Liver (tissue), 7 donors: ENCODE measurements at regions not wholly inside any gene's neighbourhood (a gene's known extent, or its start where the extent isn't known, plus 50 kb on each side); places are given as distances from the start of the nearest gene placed in this dataset.
"Not testable (repeated sequence)": the region's sequence is repeated elsewhere in the genome, so short reads cannot be mapped to it uniquely, and the experiment has no call there.

Experiments used
- DNase-seq: peaks from one replicate; pipeline ENCODE4 v3.0.0-alpha.2; 2017; ENCODE audit warnings: low spot score
- H3K27ac ChIP-seq, 2 donors: one replicate each; pipeline ENCODE4 v1.7.0; 2013; ENCODE audit warnings: inconsistent platforms in 2 of 2, low read length in 2 of 2, control low read depth in 1 of 2, low read depth in 1 of 2, mild to moderate bottlenecking in 1 of 2
- H3K27me3 ChIP-seq, 4 donors: one replicate each; pipeline versions ENCODE4 v1.6.1 to v1.7.0; 2013; ENCODE audit warnings: low read length in 3 of 4, inconsistent platforms in 1 of 4, mild to moderate bottlenecking in 1 of 4, moderate library complexity in 1 of 4; ENCODE audit not compliant: control insufficient read depth in 4 of 4, insufficient read depth in 4 of 4
- H3K36me3 ChIP-seq, 4 donors: one replicate each; pipeline versions ENCODE4 v1.6.1 to v1.7.0; 2013; ENCODE audit warnings: low read length in 3 of 4, mild to moderate bottlenecking in 3 of 4, low read depth in 1 of 4, moderate library complexity in 1 of 4; ENCODE audit not compliant: control insufficient read depth in 4 of 4, insufficient read depth in 3 of 4
- H3K4me1 ChIP-seq, 4 donors: one replicate each; pipeline versions ENCODE4 v1.6.1 to v1.7.0; 2013; ENCODE audit warnings: low read length in 3 of 4, mild to moderate bottlenecking in 3 of 4, moderate library complexity in 1 of 4; ENCODE audit not compliant: control insufficient read depth in 4 of 4, insufficient read depth in 4 of 4
- H3K4me3 ChIP-seq, 3 donors: one replicate each; pipeline versions ENCODE4 v1.6.1 to v1.7.0; 2013; ENCODE audit warnings: low read length in 3 of 3, control low read depth in 1 of 3, low read depth in 1 of 3, mild to moderate bottlenecking in 1 of 3
- H3K9ac ChIP-seq, 2 donors: one replicate each; pipeline ENCODE4 v1.7.0; 2013; ENCODE audit warnings: low read length in 2 of 2, mild to moderate bottlenecking in 2 of 2, moderate library complexity in 2 of 2, control low read depth in 1 of 2, low read depth in 1 of 2
- H3K9me3 ChIP-seq, 4 donors: one replicate each; pipeline versions ENCODE4 v1.6.1 to v1.7.0; 2013; ENCODE audit warnings: low read length in 3 of 4; ENCODE audit not compliant: control insufficient read depth in 4 of 4
- FOXA1 ChIP-seq: IDR thresholded peaks from 2 replicates; pipeline ENCODE4 v1.6.1; 2016; ENCODE audit warnings: antibody characterized with exemption
- RAD21 ChIP-seq, 2 donors: IDR thresholded peaks; 2 replicates each; pipeline ENCODE4 v1.6.1; 2016; ENCODE audit warnings: antibody characterized with exemption in 2 of 2, mild to moderate bottlenecking in 2 of 2
- RXRA ChIP-seq, 2 donors: IDR thresholded peaks; 2 replicates each; pipeline ENCODE4 v1.6.1; 2017 to 2018; ENCODE audit warnings: antibody characterized with exemption in 2 of 2, mild to moderate bottlenecking in 1 of 2
- WGBS: extraction: QIAGEN DNeasy Blood & Tissue Kit; methylation state at CpG from one replicate; pipeline ENCODE4 v1.1.7; 2013; 5-methylcytosine and 5-hydroxymethylcytosine counted together
- TF ChIP-seq, protein P1 (sequence below): IDR thresholded peaks from 2 replicates; pipeline ENCODE4 v1.6.1; 2016; ENCODE audit warnings: antibody characterized with exemption, mild to moderate bottlenecking
- donor health status: healthy.
- donor health status: healthy.
- donor health status: healthy.
- donor health status: healthy.

GRCh38 chr10:21379143-21379542 is 146.3 kb downstream of the SKIDA1 start:
- no peaks in the 10 kb centered on the region for H3K27me3 ChIP-seq
- no peaks in the 10 kb centered on the region for H3K36me3 ChIP-seq
- no peak overlapping the region for H3K27ac ChIP-seq
- TF ChIP-seq, protein P1, sequence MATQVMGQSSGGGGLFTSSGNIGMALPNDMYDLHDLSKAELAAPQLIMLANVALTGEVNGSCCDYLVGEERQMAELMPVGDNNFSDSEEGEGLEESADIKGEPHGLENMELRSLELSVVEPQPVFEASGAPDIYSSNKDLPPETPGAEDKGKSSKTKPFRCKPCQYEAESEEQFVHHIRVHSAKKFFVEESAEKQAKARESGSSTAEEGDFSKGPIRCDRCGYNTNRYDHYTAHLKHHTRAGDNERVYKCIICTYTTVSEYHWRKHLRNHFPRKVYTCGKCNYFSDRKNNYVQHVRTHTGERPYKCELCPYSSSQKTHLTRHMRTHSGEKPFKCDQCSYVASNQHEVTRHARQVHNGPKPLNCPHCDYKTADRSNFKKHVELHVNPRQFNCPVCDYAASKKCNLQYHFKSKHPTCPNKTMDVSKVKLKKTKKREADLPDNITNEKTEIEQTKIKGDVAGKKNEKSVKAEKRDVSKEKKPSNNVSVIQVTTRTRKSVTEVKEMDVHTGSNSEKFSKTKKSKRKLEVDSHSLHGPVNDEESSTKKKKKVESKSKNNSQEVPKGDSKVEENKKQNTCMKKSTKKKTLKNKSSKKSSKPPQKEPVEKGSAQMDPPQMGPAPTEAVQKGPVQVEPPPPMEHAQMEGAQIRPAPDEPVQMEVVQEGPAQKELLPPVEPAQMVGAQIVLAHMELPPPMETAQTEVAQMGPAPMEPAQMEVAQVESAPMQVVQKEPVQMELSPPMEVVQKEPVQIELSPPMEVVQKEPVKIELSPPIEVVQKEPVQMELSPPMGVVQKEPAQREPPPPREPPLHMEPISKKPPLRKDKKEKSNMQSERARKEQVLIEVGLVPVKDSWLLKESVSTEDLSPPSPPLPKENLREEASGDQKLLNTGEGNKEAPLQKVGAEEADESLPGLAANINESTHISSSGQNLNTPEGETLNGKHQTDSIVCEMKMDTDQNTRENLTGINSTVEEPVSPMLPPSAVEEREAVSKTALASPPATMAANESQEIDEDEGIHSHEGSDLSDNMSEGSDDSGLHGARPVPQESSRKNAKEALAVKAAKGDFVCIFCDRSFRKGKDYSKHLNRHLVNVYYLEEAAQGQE, result no peak
- TF ChIP-seq RXRA (IDR thresholded peaks at IDR 0.05), result no peak
- no peak for TF ChIP-seq FOXA1
- no peaks in the 10 kb centered on the region for H3K9me3 ChIP-seq
- H3K4me1 ChIP-seq, result no peaks in the 10 kb centered on the region
- no peak for DNase-seq
- 67% methylated on average over 3 of the region's 3 CpGs for WGBS
- H3K9ac ChIP-seq, result no peak overlapping the region
- H3K4me3 ChIP-seq, result no peak overlapping the region

DNA sequence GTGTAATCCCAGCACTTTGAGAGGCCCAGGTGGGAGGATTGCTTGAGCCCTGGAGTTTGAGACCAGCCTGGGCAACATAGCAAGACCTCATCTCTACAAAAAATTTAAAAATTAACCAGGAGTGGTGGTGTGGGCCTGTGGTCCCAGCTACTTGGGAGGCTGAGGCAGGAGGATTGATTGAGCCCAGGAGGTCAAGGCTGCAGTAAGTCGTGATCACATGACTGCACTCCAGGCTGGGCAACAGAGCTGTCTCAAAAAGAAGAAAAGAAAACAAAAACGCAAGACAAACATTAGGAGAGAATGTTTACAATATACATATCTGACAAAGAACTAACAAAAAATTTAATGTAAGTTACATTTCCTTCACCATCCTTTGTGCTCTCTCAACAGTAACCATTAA is 150.2 kb downstream of the SKIDA1 start:
- not testable (repeated sequence) for H3K4me1 ChIP-seq, H3K9ac ChIP-seq, H3K27me3 ChIP-seq, H3K36me3 ChIP-seq, H3K9me3 ChIP-seq, DNase-seq, H3K4me3 ChIP-seq, H3K27ac ChIP-seq
- WGBS, result 85% methylated on average over 2 of the region's 2 CpGs

- not testable (repeated sequence) for H3K9me3 ChIP-seq, H3K4me3 ChIP-seq, H3K27me3 ChIP-seq, DNase-seq, H3K4me1 ChIP-seq, H3K36me3 ChIP-seq, H3K9ac ChIP-seq, H3K27ac ChIP-seq
- WGBS, result 83% methylated on average over 3 of the region's 3 CpGs
These were observed 151.6 kb downstream of the SKIDA1 start for GRCh38 chr10:21373881-21374280.

DNA sequence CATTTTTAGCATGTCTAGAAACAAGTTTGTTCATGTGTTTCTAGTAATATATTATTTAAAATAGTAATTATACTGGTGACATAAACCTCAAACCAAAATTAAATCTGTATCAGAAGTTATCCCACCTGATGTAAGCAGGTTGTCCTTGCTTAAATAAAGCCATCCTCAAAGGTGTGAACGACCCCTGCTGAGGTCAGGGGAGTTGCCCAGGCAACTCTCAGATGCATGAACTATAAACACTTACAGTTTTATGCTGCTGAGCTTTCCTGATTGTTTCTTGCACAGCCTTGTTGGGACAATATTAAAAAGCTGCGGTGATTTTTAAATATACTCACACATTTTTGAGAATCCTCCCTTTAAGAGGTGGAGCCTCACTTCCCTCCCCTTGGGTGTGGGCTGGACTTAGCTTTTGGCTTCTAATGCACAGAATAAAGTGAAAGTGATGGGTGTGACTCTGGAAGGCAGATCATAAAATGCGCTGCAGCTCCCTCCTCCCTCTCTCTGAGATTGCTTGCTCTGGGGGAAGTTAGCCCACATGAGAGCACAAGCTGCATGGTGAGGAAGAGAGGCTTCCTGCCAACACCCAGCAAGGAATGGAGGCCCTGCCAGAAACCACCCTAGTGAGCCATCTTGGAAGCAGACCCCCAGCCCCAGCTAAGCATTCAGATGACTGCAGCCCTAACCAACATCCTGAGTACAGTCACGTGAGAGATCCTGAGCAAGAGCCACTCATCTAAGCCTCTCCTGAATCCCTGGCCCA is 152.7 kb downstream of the SKIDA1 start:
- Histone ChIP-seq H3K4me1 (no peaks in the 10 kb centered on the region), H3K27me3 (no peaks in the 10 kb centered on the region), H3K9me3 (no peaks in the 10 kb centered on the region), H3K36me3 (no peaks in the 10 kb centered on the region), H3K4me3 (no peak overlapping the region), H3K9ac (no peak overlapping the region), H3K27ac (no peak overlapping the region)
- 58% methylated on average over 4 of the region's 4 CpGs for WGBS
- DNase-seq, result no peak
- peak in 1 of 2 donors; percentile 23 for TF ChIP-seq RAD21 (IDR thresholded peaks at IDR 0.05)
- TF ChIP-seq FOXA1, result no peak
